ENCODE measurements at regions not wholly inside any gene's neighbourhood (a gene's known extent, or its start where the extent isn't known, plus 50 kb on each side); places are given as distances from the start of the nearest gene placed in this dataset.
"Not testable (repeated sequence)": the region's sequence is repeated elsewhere in the genome, so short reads cannot be mapped to it uniquely, and the experiment has no call there.

DNA sequence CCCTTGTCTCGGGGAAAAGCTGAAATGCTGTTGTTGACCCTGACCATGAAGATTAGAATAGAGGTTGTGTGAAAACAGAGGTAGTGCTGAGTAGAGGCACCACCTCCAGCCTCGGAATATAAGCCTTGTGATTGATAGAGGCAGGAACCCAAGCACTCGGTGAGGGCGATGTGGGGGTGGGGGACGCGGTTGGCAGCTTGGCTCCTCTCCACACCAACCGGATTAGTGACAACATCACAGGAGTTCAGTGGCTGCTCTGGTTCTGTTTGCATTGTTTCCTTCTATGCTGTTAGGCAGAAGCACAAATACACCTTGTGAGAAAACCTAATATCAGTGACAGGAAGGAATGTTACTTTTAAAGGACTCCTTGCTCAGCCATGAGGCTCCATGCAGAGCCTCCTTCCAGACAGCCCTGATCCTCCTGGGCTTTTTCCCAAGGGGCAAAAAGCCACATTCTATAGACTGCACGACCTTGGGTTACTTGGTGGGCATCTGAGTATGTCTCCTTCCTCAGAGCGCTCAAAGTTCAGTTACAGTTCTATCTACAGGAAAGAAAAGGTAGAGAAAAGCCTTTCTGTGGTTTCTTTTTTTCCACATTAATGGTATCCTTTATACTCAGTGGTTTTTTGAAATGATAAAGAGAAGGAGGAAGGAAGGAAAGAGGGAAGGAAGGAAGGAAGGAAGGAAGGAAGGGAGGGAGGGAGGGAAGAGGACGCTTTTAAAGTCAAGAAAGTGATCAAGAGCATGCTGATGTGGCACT, 150.4 kb upstream of the NOCT start:
- Histone ChIP-seq H3K27ac (no peak overlapping the region), H3K4me1 (no peaks in the 10 kb centered on the region), H3K9me3 (no peaks in the 10 kb centered on the region), H3K4me3 (no peak overlapping the region), H3K27me3 (no peaks in the 10 kb centered on the region), H3K36me3 (no peaks in the 10 kb centered on the region)
- TF ChIP-seq, protein P1, sequence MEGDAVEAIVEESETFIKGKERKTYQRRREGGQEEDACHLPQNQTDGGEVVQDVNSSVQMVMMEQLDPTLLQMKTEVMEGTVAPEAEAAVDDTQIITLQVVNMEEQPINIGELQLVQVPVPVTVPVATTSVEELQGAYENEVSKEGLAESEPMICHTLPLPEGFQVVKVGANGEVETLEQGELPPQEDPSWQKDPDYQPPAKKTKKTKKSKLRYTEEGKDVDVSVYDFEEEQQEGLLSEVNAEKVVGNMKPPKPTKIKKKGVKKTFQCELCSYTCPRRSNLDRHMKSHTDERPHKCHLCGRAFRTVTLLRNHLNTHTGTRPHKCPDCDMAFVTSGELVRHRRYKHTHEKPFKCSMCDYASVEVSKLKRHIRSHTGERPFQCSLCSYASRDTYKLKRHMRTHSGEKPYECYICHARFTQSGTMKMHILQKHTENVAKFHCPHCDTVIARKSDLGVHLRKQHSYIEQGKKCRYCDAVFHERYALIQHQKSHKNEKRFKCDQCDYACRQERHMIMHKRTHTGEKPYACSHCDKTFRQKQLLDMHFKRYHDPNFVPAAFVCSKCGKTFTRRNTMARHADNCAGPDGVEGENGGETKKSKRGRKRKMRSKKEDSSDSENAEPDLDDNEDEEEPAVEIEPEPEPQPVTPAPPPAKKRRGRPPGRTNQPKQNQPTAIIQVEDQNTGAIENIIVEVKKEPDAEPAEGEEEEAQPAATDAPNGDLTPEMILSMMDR (IDR thresholded peaks at IDR 0.05), result no peak
- ATAC-seq (no peak), DNase-seq (peak in 1 of 4 donors; percentile 12)
- intact Hi-C loops (cut with DNase I), result no loop called here

DNA sequence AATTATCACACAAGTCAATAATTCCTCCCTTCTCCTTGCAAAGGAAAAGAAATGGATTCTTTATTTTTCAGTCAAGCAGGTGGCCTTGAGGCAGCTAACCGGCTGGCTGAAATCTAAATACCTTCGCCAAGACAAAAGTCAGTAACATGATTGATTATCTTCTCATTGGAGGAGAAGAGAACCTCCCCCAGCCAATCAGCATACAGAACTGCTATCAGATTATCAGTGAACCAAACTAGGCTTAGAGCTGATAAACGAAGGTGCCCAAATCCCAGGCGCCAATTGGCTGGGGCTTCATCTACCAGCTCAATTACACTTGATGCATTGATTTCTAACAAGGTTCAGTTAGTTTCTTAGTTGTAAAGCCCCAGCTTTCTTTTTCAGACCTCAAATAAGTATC, 152.4 kb upstream of the NOCT start:
- Histone ChIP-seq H3K4me3 (no peak overlapping the region), H3K27ac (no peak overlapping the region), H3K36me3 (no peaks in the 10 kb centered on the region), H3K9me3 (no peaks in the 10 kb centered on the region), H3K4me1 (no peaks in the 10 kb centered on the region), H3K27me3 (no peaks in the 10 kb centered on the region)
- ATAC-seq (no peak), DNase-seq (no peak)
- TF ChIP-seq, protein P1 (IDR thresholded peaks at IDR 0.05), result no peak
- intact Hi-C loops (cut with DNase I), result no loop called here

- TF ChIP-seq, protein P1 (IDR thresholded peaks at IDR 0.05), result no peak
- intact Hi-C loops (cut with DNase I), result no loop called here
- H3K27me3 ChIP-seq, result no peaks in the 10 kb centered on the region
- no peak overlapping the region for H3K4me3 ChIP-seq
- no peaks in the 10 kb centered on the region for H3K4me1 ChIP-seq
- H3K27ac ChIP-seq, result no peak overlapping the region
- no peaks in the 10 kb centered on the region for H3K9me3 ChIP-seq
- ATAC-seq (no peak), DNase-seq (no peak)
- H3K36me3 ChIP-seq, result no peaks in the 10 kb centered on the region
Observed at GRCh38 chr4:138861135-138861534, 154.4 kb upstream of the NOCT start.

- H3K4me1 ChIP-seq; H3K27me3 ChIP-seq; H3K4me3 ChIP-seq; H3K27ac ChIP-seq; intact Hi-C loops (cut with DNase I); DNase-seq; H3K9me3 ChIP-seq; ATAC-seq; H3K36me3 ChIP-seq: not testable (repeated sequence)
Observed at GRCh38 chr4:138860357-138860756, 155.2 kb upstream of the NOCT start.

DNA sequence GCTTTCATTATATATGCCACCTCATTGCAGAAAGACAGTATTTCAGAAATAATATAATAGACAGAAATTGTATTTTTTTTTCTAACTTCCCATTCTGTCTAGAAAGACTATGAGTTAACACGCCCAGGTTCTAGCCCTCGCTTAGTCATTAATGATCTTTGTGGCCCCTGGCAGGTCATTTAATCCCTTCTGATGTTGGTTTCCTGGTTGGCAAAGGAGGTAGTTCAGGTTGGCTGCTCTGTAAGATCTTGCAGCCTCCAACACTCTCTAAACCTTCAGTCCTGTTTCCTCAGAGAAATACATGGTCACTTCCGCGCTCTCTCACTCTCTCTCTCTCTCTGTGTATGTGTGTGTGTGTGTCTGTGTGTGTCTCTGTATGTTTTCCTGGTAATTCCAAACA, 156.3 kb upstream of the NOCT start:
- Histone ChIP-seq H3K27me3 (no peaks in the 10 kb centered on the region), H3K4me3 (no peak overlapping the region), H3K27ac (no peak overlapping the region), H3K36me3 (no peaks in the 10 kb centered on the region), H3K4me1 (no peaks in the 10 kb centered on the region), H3K9me3 (no peaks in the 10 kb centered on the region)
- intact Hi-C loops (cut with DNase I), result no loop called here
- TF ChIP-seq, protein P1 (IDR thresholded peaks at IDR 0.05), result no peak
- no peak for DNase-seq
- ATAC-seq, result no peak

DNA sequence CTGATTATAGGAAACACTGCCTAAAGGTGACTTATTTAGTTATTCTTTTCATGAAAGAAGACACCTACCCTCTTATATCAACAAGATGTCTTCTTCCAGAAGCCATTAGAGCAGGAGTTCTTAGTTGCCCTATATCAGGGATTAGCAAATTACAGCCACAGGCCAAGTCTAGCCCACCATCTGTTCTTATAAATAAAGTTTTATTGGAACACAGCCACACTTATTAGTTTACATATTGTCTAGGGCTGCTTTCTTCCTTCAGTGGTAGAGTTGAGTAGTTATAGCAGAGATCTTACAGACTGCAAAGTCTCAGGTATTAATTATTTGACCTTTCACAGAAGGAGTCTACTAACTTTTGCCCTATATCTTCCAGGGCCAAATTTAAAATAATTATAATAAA, 157.2 kb upstream of the NOCT start:
- ATAC-seq (no peak), DNase-seq (no peak)
- no peaks in the 10 kb centered on the region for H3K36me3 ChIP-seq
- no peak overlapping the region for H3K27ac ChIP-seq
- no peaks in the 10 kb centered on the region for H3K4me1 ChIP-seq
- no peaks in the 10 kb centered on the region for H3K9me3 ChIP-seq
- intact Hi-C loops (cut with DNase I), result no loop called here
- TF ChIP-seq, protein P1 (IDR thresholded peaks at IDR 0.05), result no peak
- no peak overlapping the region for H3K4me3 ChIP-seq
- no peaks in the 10 kb centered on the region for H3K27me3 ChIP-seq

Measured in left lung (tissue), 4 donors.